ENCODE measurements at regions not wholly inside any gene's neighbourhood (a gene's known extent, or its start where the extent isn't known, plus 50 kb on each side); places are given as distances from the start of the nearest gene placed in this dataset.

DNA sequence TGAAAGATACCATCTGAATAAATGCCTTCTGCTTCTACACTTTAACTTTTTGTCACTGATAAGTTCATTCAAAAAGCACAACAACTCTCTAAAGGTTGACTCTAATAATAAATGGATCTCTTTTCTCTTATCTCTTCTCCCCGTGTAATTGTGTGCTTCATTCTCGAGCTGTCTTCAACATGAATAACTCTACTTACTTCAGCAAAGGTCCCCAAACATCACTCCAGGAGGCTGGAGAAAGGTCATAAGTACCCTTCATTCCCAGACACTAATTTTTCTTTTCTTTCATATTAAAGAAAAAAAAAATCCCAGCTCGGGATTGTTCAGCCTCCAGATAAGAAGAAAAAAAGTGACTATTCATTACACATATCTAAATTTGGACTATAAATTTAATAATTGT is 222.2 kb downstream of the FOXO1 start:
- DNase-seq, result no peak
- no peak for TF ChIP-seq POLR2A (IDR thresholded peaks at IDR 0.05)
- TF ChIP-seq, protein P1, sequence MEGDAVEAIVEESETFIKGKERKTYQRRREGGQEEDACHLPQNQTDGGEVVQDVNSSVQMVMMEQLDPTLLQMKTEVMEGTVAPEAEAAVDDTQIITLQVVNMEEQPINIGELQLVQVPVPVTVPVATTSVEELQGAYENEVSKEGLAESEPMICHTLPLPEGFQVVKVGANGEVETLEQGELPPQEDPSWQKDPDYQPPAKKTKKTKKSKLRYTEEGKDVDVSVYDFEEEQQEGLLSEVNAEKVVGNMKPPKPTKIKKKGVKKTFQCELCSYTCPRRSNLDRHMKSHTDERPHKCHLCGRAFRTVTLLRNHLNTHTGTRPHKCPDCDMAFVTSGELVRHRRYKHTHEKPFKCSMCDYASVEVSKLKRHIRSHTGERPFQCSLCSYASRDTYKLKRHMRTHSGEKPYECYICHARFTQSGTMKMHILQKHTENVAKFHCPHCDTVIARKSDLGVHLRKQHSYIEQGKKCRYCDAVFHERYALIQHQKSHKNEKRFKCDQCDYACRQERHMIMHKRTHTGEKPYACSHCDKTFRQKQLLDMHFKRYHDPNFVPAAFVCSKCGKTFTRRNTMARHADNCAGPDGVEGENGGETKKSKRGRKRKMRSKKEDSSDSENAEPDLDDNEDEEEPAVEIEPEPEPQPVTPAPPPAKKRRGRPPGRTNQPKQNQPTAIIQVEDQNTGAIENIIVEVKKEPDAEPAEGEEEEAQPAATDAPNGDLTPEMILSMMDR (IDR thresholded peaks at IDR 0.05), result no peak
- ATAC-seq, result no peak
- peaks cover 0 to 34% (median 14%) of the 10 kb centered on the region in 4 donors for H3K4me1 ChIP-seq
- no peaks in the 10 kb centered on the region for H3K9me3 ChIP-seq
- H3K4me3 ChIP-seq, result no peak overlapping the region
- 80% methylated on average over 3 of the region's 3 CpGs for WGBS (ENCODE audit: insufficient coverage, low coverage, low lambda C conversion rate, missing lambda C conversion rate)
- H3K27me3 ChIP-seq, result no peaks in the 10 kb centered on the region
- H3K27ac ChIP-seq, result no peak overlapping the region
- H3K36me3 ChIP-seq, result no peaks in the 10 kb centered on the region
- intact Hi-C loops (cut with DNase I), result no loop called here

DNA sequence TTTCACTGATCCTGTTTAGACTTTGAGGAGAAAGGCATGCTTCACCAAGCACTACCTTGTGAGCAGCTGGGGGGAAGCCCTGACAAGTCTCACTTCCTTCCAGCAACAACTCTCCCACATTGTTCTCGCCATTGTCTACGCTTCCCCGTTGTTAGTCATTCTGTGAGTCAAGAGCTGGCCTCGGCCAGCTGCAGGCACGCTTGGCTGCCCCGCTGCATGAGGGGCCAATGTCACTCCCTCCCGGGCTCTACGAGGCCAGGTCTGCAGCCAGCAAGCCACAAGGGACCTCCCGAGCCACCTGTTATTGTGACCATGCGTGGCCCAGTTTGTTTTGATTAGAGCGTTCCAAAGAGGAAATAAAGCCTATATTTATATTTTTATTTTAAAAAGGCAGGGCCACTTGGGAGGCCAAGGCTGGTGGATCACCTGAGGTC is 220.9 kb downstream of the FOXO1 start:
- no peak overlapping the region for H3K27ac ChIP-seq
- intact Hi-C loops (cut with DNase I), result no loop called here
- TF ChIP-seq, protein P1 (IDR thresholded peaks at IDR 0.05), result no peak
- no peak for TF ChIP-seq POLR2A (IDR thresholded peaks at IDR 0.05)
- 73% methylated on average over 7 of the region's 11 CpGs for WGBS (ENCODE audit: insufficient coverage, low coverage, low lambda C conversion rate, missing lambda C conversion rate)
- no peaks in the 10 kb centered on the region for H3K27me3 ChIP-seq
- peaks cover 0 to 21% (median 9%) of the 10 kb centered on the region in 4 donors for H3K4me1 ChIP-seq
- DNase-seq, result peak in 1 of 3 donors; percentile 62
- H3K36me3 ChIP-seq, result no peaks in the 10 kb centered on the region
- no peaks in the 10 kb centered on the region for H3K9me3 ChIP-seq
- H3K4me3 ChIP-seq, result no peak overlapping the region
- peak in 3 of 4 donors; percentile 33 to 65 (median 62) for ATAC-seq

DNA sequence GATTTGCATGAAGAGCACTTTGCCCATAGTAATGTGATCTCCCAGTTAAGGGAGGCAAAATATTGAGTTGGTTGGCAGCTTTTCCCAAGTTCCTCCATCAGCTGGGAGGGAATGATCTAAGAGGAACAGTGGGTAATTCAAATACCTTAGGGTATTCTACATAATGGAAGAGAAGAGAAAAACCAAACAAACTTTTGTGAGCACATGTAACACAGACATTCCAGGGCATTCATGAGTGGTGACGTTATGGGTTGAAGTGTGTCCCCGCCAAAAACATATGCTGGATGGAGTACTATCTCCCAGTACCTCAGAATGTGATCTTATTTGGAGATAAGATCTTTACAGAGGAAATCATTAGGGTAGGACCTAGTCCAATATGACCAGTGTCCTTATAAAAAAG is 220.1 kb downstream of the FOXO1 start:
- 94% methylated on average over 2 of the region's 2 CpGs for WGBS (ENCODE audit: insufficient coverage, low coverage, low lambda C conversion rate, missing lambda C conversion rate)
- Histone ChIP-seq H3K36me3 (no peaks in the 10 kb centered on the region), H3K4me1 (peaks cover 0 to 13% (median 5%) of the 10 kb centered on the region in 4 donors), H3K4me3 (no peak overlapping the region), H3K27me3 (no peaks in the 10 kb centered on the region), H3K27ac (no peak overlapping the region), H3K9me3 (no peaks in the 10 kb centered on the region)
- ATAC-seq (no peak), DNase-seq (no peak)
- intact Hi-C loops (cut with DNase I), result no loop called here
- TF ChIP-seq, protein P1 (IDR thresholded peaks at IDR 0.05), result no peak
- no peak for TF ChIP-seq POLR2A (IDR thresholded peaks at IDR 0.05)

DNA sequence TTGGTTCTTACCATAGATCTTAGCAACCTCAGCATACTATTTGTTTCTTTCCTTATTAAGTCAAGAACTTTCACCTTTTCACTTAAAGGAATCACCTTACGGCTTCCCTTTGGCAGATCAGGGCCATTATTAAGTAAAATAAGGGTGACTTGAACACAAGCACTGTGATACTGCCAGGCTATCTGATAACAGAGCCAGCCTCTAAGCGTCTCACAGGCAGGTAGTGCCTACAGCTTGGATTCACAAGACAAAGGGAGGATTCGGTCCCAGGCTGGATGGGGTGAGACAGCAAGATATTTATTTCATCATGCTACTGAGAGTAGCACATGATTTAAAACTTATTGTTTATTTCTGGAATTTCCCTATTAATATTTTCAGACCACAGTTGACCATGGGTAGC is 218.6 kb downstream of the FOXO1 start:
- intact Hi-C loops (cut with DNase I), result no loop called here
- Histone ChIP-seq H3K9me3 (no peaks in the 10 kb centered on the region), H3K27me3 (no peaks in the 10 kb centered on the region), H3K4me1 (peaks cover 0 to 4% (median 0%) of the 10 kb centered on the region in 4 donors), H3K4me3 (no peak overlapping the region), H3K27ac (no peak overlapping the region), H3K36me3 (no peaks in the 10 kb centered on the region)
- WGBS (ENCODE audit: insufficient coverage, low coverage, low lambda C conversion rate, missing lambda C conversion rate), result 74% methylated on average over 3 of the region's 3 CpGs
- TF ChIP-seq, protein P1 (IDR thresholded peaks at IDR 0.05), result no peak
- no peak for TF ChIP-seq POLR2A (IDR thresholded peaks at IDR 0.05)
- DNase-seq (no peak), ATAC-seq (no peak)

All from right lobe of liver (tissue), 6 donors.